ENCODE measurements at regions not wholly inside any gene's neighbourhood (a gene's known extent, or its start where the extent isn't known, plus 50 kb on each side); places are given as distances from the start of the nearest gene placed in this dataset.
"Not testable (repeated sequence)": the region's sequence is repeated elsewhere in the genome, so short reads cannot be mapped to it uniquely, and the experiment has no call there.

DNA sequence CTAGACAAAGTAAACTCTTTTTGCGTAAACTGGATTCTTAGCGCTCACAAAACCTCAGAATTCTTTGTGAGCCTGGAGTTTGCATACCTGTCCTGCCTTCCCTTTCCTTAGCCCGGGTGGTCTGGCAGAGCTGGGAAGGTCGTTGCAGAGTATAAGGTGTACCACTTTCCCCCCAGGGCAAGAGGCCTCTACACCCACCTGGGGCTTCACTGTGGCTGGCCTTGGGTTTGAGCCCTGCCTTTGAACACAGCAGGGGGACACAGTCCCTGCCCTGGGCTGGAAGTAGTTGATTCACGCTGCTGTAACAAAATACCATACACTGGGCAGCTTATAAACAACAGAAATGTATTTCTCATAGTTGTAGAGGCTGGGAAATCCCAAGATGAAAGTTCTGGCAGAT is 133.9 kb downstream of the B3GNT2 start:
- Mint-ChIP-seq H3K4me3 (no peak overlapping the region), H3K36me3 (ENCODE audit: insufficient read depth) (peaks cover 3% of the 10 kb centered on the region), H3K27me3 (no peaks in the 10 kb centered on the region), H3K4me1 (ENCODE audit: low read depth in 2 of 2) (peaks cover 13 to 40% of the 10 kb centered on the region in 2 donors), H3K9me3 (no peaks in the 10 kb centered on the region), H3K27ac (no peak overlapping the region)
- ATAC-seq (replicated peaks) (no peak), DNase-seq (no peak)

DNA sequence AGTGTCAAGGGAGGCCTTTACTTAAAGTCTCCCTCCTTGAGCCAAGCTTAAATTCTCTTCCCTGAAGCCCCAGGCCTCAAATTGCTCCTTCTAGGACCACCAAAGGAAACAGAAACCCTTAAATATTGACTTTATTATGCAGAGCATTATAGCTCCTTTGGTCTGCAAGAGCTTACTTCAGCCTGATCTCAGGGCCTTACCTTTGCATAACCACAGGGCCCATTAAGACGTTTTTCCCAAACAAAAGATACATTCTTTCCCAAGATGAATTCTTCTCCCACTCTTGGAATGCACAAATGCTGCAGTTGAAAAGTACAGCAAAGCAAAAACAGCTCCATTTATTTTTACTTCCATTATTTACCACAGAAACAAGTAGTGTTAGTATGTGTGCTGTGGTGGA is 130.8 kb downstream of the B3GNT2 start:
- no peaks in the 10 kb centered on the region for H3K9me3 Mint-ChIP-seq
- H3K4me1 Mint-ChIP-seq (ENCODE audit: low read depth in 2 of 2), result peaks cover 4 to 19% of the 10 kb centered on the region in 2 donors
- H3K27ac Mint-ChIP-seq, result no peak overlapping the region
- no peaks in the 10 kb centered on the region for H3K27me3 Mint-ChIP-seq
- DNase-seq, result no peak
- H3K36me3 Mint-ChIP-seq (ENCODE audit: insufficient read depth), result no peaks in the 10 kb centered on the region
- ATAC-seq (replicated peaks), result no peak
- H3K4me3 Mint-ChIP-seq, result no peak overlapping the region

DNA sequence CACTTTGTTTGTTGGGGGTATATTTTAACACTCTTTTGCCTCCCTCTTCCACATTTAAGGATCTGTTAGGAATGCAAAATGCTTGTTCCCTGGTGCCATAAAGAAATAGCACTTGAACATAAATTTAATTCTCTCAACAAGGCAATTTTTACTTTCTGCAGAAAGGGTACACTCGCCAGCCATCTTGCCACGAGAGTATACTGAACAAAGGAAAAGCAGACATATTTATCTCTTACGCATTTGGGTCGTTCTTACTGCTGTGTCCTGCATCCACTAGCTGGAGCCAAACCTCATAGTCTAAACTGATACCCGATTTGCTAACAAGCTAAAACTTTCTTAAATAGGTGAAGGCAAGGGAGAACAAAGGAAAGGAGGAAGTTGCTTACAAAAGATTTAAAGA is 129.5 kb downstream of the B3GNT2 start:
- no peak for DNase-seq
- Mint-ChIP-seq H3K27me3 (no peaks in the 10 kb centered on the region), H3K4me1 (ENCODE audit: low read depth in 2 of 2) (peaks cover 4 to 23% of the 10 kb centered on the region in 2 donors)

DNA sequence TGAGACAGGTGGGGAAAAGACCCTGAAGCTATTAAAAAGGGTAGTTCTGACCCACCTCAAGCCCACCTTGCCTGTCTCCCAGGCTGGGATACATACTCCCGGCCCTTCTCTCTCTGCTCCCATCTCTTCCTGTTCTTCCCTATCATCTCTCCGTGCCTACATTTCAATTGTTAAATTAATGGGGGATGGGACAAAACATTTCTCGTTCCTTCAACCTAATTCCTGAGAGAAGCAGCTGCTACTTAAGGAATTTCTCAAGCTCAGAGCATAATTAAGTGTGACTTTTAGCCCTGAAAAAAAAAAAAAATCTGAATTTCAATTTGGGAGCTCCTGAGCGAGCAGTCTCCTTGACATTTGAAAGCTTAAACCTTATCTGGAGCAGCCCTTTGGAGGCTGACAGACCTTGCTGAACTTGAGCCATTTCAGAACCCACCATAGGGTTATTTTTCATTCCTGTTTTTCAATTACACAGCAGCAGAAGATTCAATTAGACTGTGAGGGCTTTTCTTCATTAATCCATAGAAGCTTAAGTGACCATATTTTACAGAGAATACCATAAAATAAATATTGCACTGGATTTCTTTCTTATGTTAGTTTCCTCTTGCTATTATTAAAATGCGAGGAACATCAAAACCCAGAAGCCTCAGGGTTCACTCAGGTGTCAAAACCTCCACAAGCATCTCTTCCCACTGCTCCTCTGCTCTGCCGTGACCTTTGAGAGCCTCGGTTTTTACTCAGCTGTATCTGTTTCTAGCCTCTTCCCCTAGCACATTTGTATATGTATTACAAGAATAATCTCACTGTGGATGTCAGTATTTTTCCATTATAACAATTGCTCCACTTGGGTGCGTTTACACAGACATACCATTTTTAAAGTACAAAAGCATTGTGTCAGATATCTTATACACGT is 125.7 kb downstream of the B3GNT2 start:
- no peak overlapping the region for H3K4me3 Mint-ChIP-seq
- H3K27ac Mint-ChIP-seq, result peak overlapping the region in 1 of 2 donors; percentile 57
- H3K4me1 Mint-ChIP-seq (ENCODE audit: low read depth in 2 of 2), result peaks cover 7 to 19% of the 10 kb centered on the region in 2 donors
- ATAC-seq (replicated peaks) (no peak), DNase-seq (no peak)
- no peaks in the 10 kb centered on the region for H3K36me3 Mint-ChIP-seq (ENCODE audit: insufficient read depth)
- H3K27me3 Mint-ChIP-seq, result no peaks in the 10 kb centered on the region
- H3K9me3 Mint-ChIP-seq, result no peaks in the 10 kb centered on the region

More for the DNA sequence above, 129.5 kb downstream of the B3GNT2 start:
- H3K9me3 Mint-ChIP-seq, result no peaks in the 10 kb centered on the region
- H3K36me3 Mint-ChIP-seq (ENCODE audit: insufficient read depth), result no peaks in the 10 kb centered on the region
- H3K27ac Mint-ChIP-seq, result no peak overlapping the region
- ATAC-seq (replicated peaks), result no peak
- no peak overlapping the region for H3K4me3 Mint-ChIP-seq

DNA sequence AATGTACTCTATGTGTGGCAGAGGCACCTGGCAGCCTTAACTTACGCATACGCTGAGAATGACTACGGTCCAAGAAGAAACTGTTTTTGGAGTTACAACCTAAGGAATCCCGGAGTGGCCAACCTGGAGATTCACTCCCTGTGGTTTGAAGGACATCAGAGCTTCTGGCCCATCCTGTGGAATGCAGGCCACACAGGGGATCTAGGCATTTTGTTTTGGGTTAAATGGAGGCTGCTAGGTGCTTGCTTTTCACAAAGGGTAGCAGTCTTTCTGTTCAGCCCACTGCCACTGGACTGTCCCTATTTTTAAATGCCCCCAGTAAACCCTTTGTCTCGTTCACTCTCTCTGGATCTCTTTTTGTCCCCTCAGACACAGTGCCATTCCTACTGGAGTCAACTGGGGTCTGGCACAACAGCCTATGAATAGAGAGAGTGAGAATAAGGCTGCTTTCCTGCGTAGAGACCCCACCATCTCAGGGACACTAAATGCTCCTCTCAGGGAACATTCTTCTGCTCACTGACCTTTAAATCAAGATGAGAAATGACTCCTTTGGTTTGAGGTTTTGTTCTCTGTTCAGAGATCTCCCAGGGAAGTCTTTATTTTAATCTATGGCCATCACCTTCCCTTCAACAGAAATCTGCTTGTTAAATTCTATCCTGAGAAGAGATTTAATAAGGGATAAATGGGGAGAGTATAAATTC is 124.9 kb downstream of the B3GNT2 start:
- Mint-ChIP-seq H3K36me3 (ENCODE audit: insufficient read depth) (no peaks in the 10 kb centered on the region), H3K4me1 (ENCODE audit: low read depth in 2 of 2) (peaks cover 8 to 19% of the 10 kb centered on the region in 2 donors), H3K4me3 (no peak overlapping the region), H3K27me3 (no peaks in the 10 kb centered on the region), H3K9me3 (no peaks in the 10 kb centered on the region), H3K27ac (peak overlapping the region; percentile 57 to 65)
- DNase-seq (no peak), ATAC-seq (replicated peaks) (no peak)

DNA sequence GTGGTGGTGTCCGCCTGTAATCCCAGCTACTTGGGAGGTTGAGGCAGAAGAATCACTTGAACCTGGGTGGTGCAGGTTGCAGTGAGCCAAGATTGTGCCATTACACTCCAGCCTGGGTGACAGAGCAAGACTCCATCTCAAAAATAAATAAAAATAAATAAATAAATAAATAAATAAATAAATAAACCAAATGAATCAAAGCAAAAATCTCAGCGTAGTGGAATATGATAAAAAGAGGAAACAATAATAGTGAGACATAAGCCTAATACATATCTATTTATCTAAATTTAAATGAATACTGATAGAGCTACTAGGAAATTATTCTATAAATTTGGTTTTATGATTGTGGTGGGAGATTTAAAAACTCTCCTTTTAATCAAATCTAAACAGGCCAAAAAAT is 124.2 kb downstream of the B3GNT2 start:
- DNase-seq; H3K27ac Mint-ChIP-seq; H3K36me3 Mint-ChIP-seq (ENCODE audit: insufficient read depth); H3K4me3 Mint-ChIP-seq; H3K9me3 Mint-ChIP-seq; ATAC-seq (replicated peaks); H3K27me3 Mint-ChIP-seq: not testable (repeated sequence)
- peaks cover 9 to 22% of the 10 kb centered on the region in 2 donors for H3K4me1 Mint-ChIP-seq (ENCODE audit: low read depth in 2 of 2)

DNA sequence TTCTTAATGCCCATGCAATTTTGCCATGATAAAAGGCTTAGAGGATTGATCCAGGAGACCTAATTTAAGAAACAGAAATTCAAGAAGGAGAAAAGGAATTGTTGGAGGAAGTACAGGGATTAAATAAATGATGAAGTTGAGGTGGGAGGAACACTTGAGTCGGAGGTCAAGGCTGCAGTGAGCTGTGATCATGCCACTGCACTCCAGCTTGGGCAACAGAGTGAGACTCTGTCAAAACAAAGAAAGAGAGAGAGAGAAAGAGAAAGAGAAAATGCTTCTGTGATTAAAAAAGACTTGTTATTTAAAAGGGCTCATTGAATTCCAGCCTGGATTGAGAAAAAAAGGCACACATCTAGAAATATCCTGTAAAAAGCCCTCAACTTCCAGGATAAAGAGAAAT is 123.2 kb downstream of the B3GNT2 start:
- no peak overlapping the region for H3K4me3 Mint-ChIP-seq
- no peak for ATAC-seq (replicated peaks)

DNA sequence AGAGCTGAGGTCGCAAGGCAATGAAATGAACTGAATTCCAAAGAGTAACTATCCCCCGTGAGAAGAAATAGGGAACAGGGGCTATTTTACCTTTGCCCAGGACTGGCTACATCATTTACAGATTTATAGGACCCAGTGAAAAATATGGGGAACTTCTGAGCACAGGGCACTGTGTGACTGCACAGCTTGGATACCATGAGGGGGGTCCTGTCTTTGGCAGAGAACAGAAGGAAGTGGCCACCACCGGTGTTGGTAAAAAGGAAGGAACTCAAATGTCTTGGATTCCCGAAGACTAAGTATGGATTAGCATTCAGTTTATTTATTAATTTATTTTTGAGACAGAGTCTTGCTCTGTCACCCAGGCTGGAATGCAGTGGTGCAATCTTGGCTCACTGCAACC is 119.6 kb downstream of the B3GNT2 start:
- ATAC-seq (replicated peaks) (no peak), DNase-seq (no peak)
- Mint-ChIP-seq H3K27ac (peak overlapping the region; percentile 91 to 96), H3K4me3 (peak overlapping the region in 1 of 2 donors; percentile 83), H3K4me1 (ENCODE audit: low read depth in 2 of 2) (peaks cover 22 to 33% of the 10 kb centered on the region in 2 donors), H3K9me3 (no peaks in the 10 kb centered on the region), H3K27me3 (no peaks in the 10 kb centered on the region), H3K36me3 (ENCODE audit: insufficient read depth) (peaks cover 3% of the 10 kb centered on the region)

More for the DNA sequence above, 123.2 kb downstream of the B3GNT2 start:
- no peak for DNase-seq
- Mint-ChIP-seq H3K36me3 (ENCODE audit: insufficient read depth) (no peaks in the 10 kb centered on the region), H3K27ac (peak overlapping the region in 1 of 2 donors; percentile 3), H3K9me3 (no peaks in the 10 kb centered on the region), H3K27me3 (no peaks in the 10 kb centered on the region), H3K4me1 (ENCODE audit: low read depth in 2 of 2) (peaks cover 15 to 29% of the 10 kb centered on the region in 2 donors)

DNA sequence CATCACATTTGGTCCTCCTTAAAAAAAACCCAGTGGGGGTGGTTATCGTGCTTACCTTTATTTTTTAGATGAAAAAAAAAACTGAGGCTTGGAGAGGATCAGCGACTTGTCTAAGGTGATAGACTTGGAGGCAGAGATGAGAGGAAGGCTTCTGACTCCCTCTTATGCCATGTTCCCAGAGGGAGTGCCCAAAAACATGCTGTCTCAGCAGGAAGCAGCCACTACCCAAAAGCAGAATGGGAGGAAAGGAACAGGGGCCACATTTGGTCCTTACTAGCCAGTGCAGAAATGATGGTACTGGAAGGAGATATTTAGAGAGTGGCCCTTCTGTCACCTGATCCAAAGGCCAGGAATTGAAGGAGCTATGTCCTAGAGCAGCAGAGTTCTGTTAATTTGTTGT is 118.4 kb downstream of the B3GNT2 start:
- H3K4me3 Mint-ChIP-seq, result peak overlapping the region; percentile 75 to 83
- peak; percentile 30 for ATAC-seq (replicated peaks)
- peaks cover 32 to 44% of the 10 kb centered on the region in 2 donors for H3K4me1 Mint-ChIP-seq (ENCODE audit: low read depth in 2 of 2)

DNA sequence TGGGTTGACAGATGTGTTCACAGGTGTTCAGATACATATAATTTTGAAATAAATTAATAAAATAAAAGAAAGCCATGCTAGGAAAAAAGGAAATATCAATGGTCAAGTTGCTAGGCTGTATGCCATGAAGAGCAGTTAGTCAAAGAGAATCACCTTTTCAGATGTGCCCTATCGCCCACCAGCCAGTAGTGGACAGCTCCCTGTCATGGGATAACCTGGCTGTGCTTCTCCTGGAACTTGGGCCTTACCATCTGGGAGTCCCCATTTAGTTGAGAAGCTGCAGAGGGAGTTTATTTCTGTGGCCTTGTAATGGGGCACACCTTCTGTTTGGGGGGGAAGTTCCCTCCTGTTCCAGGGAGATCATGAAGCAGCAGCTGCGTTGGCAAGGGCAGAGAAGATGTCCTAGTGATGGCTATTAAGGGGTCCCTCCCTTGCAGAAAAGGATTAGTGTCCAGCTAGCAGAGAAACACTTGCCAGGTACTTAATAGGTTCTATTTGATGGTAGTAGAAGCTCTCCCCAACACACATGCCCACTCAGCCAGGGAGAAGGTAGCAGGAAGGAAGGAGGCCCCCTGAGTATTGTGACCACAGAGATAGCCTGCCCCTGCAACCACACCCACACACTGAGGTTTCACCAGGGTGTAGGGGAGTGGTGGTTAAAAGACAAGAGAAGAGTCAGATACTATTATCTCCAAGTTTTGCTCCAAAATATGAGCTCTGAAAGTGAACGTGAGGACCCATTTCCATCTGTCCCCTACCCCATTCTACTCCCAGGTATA is 117.7 kb downstream of the B3GNT2 start:
- Mint-ChIP-seq H3K36me3 (ENCODE audit: insufficient read depth) (peaks cover 3% of the 10 kb centered on the region), H3K27me3 (no peaks in the 10 kb centered on the region), H3K9me3 (no peaks in the 10 kb centered on the region), H3K4me3 (peak overlapping the region; percentile 75 to 83), H3K27ac (peak overlapping the region; percentile 91 to 96), H3K4me1 (ENCODE audit: low read depth in 2 of 2) (peaks cover 36 to 45% of the 10 kb centered on the region in 2 donors)
- ATAC-seq (replicated peaks) (peak; percentile 90), DNase-seq (peak; percentile 37 to 51 (median 40))

More for the DNA sequence above, 118.4 kb downstream of the B3GNT2 start:
- no peaks in the 10 kb centered on the region for H3K27me3 Mint-ChIP-seq
- H3K9me3 Mint-ChIP-seq, result no peaks in the 10 kb centered on the region
- no peak for DNase-seq
- peaks cover 3% of the 10 kb centered on the region for H3K36me3 Mint-ChIP-seq (ENCODE audit: insufficient read depth)
- H3K27ac Mint-ChIP-seq, result peak overlapping the region; percentile 91 to 96

DNA sequence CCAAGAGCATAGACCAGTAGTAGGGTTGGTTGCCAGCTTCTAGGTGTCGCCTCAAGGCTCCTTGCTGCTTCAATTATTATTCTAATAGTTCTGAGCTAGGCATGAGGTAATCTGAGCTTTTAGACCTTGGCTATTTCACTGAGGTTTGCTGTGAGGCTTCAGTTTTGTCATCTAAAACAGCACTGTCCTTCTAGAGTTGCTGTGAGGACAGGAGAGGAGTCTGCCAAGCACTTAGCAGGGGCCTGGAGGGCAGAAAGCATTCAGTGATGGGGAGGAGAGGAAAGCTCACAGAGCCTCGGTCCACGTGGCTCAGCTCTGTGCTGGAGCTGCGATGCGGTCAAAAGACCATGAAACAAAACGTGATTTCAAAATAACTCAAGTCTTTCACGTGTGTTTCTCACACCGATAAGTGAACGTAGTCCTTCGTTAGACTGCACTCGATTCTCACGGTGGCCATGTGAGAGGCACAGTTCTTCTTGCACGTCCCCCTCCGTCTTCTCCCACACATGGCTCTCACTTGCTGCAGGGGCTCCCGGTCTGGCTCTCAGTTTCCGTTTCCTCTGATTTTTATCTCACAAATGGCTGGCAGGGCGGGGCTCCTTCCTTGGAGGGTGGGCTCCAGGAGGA is 113.7 kb downstream of the B3GNT2 start:
- Mint-ChIP-seq H3K9me3 (no peaks in the 10 kb centered on the region), H3K4me3 (peak overlapping the region; percentile 72 to 73), H3K27ac (peak overlapping the region; percentile 94 to 97), H3K36me3 (ENCODE audit: insufficient read depth) (peaks cover 8% of the 10 kb centered on the region), H3K4me1 (ENCODE audit: low read depth in 2 of 2) (peaks cover 65 to 71% of the 10 kb centered on the region in 2 donors), H3K27me3 (no peaks in the 10 kb centered on the region)
- DNase-seq, result peak in 1 of 3 experiments; percentile 36
- peak; percentile 23 for ATAC-seq (replicated peaks)

DNA sequence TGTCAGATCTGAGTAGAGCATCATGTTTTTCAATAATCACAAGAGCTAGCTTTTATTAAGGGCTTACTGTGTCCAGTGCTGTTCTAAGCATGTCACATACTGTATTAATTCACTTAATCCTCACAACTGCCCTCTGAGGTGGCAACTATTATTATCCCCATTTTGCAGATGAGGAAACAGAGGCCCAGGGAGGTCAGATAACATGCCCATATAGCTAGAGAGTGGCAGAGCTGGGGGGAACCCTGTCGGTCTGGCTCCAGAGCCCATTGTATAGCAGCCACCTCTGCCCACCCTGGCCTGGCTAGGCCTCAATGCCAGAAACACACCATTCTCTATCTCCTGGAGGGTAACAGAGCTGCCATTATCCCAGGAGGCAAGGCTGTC is 113.2 kb downstream of the B3GNT2 start:
- Mint-ChIP-seq H3K27me3 (no peaks in the 10 kb centered on the region), H3K27ac (peak overlapping the region; percentile 94 to 97), H3K9me3 (no peaks in the 10 kb centered on the region), H3K4me1 (ENCODE audit: low read depth in 2 of 2) (peaks cover 65 to 71% of the 10 kb centered on the region in 2 donors), H3K4me3 (peak overlapping the region in 1 of 2 donors; percentile 72), H3K36me3 (ENCODE audit: insufficient read depth) (peaks cover 8% of the 10 kb centered on the region)
- ATAC-seq (replicated peaks) (no peak), DNase-seq (no peak)

Measured in effector memory CD8-positive, alpha-beta T cell (primary cell).